ENCODE measurements at regions not wholly inside any gene's neighbourhood (a gene's known extent, or its start where the extent isn't known, plus 50 kb on each side); places are given as distances from the start of the nearest gene placed in this dataset.

DNA sequence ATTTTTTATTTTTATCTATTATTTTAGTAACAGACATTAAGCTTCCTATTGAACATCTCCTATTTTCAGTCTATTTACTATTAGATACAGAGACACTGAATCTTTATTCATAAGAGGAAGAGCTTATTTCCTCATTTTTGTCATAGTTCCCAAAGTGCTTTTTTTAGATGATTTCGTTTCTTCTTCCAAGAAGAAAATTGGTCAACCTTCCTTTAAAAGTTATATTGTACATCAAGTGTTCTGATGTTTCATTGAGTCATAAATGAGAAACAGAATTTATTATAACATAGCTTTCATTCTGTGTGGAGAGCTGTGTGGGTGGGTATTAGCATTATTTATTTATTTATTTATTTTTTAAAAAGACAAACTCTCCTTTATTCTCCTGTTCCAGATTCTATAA lies 50.6 kb upstream of the BACH1 start:
- no peak overlapping the region for H3K4me3 ChIP-seq
- no peak for DNase-seq (ENCODE audit: low spot score)
- TF ChIP-seq, protein P1, sequence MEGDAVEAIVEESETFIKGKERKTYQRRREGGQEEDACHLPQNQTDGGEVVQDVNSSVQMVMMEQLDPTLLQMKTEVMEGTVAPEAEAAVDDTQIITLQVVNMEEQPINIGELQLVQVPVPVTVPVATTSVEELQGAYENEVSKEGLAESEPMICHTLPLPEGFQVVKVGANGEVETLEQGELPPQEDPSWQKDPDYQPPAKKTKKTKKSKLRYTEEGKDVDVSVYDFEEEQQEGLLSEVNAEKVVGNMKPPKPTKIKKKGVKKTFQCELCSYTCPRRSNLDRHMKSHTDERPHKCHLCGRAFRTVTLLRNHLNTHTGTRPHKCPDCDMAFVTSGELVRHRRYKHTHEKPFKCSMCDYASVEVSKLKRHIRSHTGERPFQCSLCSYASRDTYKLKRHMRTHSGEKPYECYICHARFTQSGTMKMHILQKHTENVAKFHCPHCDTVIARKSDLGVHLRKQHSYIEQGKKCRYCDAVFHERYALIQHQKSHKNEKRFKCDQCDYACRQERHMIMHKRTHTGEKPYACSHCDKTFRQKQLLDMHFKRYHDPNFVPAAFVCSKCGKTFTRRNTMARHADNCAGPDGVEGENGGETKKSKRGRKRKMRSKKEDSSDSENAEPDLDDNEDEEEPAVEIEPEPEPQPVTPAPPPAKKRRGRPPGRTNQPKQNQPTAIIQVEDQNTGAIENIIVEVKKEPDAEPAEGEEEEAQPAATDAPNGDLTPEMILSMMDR (IDR thresholded peaks at IDR 0.05), result no peak
- no peak overlapping the region for H3K27ac ChIP-seq

Measured in coronary artery (tissue), 2 donors.